RWPE2 (cell line): ENCODE measurements at regions not wholly inside any gene's neighbourhood (a gene's known extent, or its start where the extent isn't known, plus 50 kb on each side); places are given as distances from the start of the nearest gene placed in this dataset.

Experiments
- ATAC-seq: fragments of 200-7000 bp; cut with Tn5 transposase; 3 replicates; pipeline ENCODE4 v1.9.1; 2021; ENCODE audit warnings: low read depth
- DNase-seq: peaks from one replicate; pipeline ENCODE4 v3.0.0-alpha.2; 2020; ENCODE audit warnings: low spot score
- H3K27ac ChIP-seq: fragments of 450-650 bp; 2 replicates; pipeline ENCODE4 v1.5.1; 2017; ENCODE audit warnings: mild to moderate bottlenecking; ENCODE audit not compliant: poor library complexity, severe bottlenecking
- H3K27me3 ChIP-seq: fragments of 250-450 bp; sonication (Bioruptor Pico); 2 replicates; pipeline ENCODE4 v1.5.1; 2021; ENCODE audit warnings: mild to moderate bottlenecking, moderate library complexity; ENCODE audit not compliant: insufficient read depth, poor library complexity, severe bottlenecking
- H3K36me3 ChIP-seq: fragments of 250-450 bp; sonication (Bioruptor Pico); 2 replicates; pipeline ENCODE4 v1.5.1; 2020; ENCODE audit warnings: low read depth, mild to moderate bottlenecking, moderate library complexity
- H3K4me1 ChIP-seq: fragments of 250-450 bp; sonication (Bioruptor Pico); 2 replicates; pipeline ENCODE4 v1.5.1; 2021; ENCODE audit warnings: mild to moderate bottlenecking, moderate library complexity; ENCODE audit not compliant: insufficient read depth, poor library complexity, severe bottlenecking
- H3K4me3 ChIP-seq: fragments of 250-450 bp; sonication (Bioruptor Pico); 2 replicates; pipeline ENCODE4 v1.5.1; 2021; ENCODE audit warnings: mild to moderate bottlenecking, moderate library complexity; ENCODE audit not compliant: severe bottlenecking
- H3K9me3 ChIP-seq: fragments of 250-450 bp; sonication (Bioruptor Pico); 2 replicates; pipeline ENCODE4 v1.5.1; 2021; ENCODE audit warnings: mild to moderate bottlenecking, moderate library complexity; ENCODE audit not compliant: severe bottlenecking
- TF ChIP-seq, protein P1 (sequence below): fragments of 450-650 bp; IDR thresholded peaks from one replicate; pipeline ENCODE4 v1.5.1; 2017; ENCODE audit warnings: mild to moderate bottlenecking, moderate library complexity; ENCODE audit not compliant: poor library complexity, severe bottlenecking

DNA sequence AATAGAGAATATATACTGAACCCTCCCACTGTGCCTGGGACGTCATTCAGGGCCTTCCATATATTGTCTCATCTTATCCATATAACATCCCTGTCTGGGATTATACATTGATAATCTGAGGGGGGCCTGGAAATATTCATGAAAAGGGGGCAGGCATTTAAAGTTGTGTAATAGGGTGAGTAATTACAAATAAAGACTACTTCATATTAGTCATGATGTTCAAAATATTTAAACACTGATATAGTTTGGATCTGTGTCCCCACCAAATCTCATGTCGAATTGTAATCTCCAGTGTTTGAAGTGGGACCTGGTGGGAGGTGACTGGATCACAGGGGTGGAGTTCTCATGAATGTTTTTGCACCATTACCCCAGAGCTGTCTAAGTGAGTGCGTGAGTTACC is 97.8 kb downstream of the AQP9 start:
- Histone ChIP-seq H3K36me3 (no peaks in the 10 kb centered on the region), H3K4me1 (peaks cover 43% of the 10 kb centered on the region), H3K27me3 (no peaks in the 10 kb centered on the region), H3K27ac (peak overlapping the region; percentile 94), H3K9me3 (no peaks in the 10 kb centered on the region), H3K4me3 (no peak overlapping the region)
- DNase-seq (no peak), ATAC-seq (0 out of 3 replicates have a peak, but pooled peaks have one; percentile 6)
- TF ChIP-seq, protein P1, sequence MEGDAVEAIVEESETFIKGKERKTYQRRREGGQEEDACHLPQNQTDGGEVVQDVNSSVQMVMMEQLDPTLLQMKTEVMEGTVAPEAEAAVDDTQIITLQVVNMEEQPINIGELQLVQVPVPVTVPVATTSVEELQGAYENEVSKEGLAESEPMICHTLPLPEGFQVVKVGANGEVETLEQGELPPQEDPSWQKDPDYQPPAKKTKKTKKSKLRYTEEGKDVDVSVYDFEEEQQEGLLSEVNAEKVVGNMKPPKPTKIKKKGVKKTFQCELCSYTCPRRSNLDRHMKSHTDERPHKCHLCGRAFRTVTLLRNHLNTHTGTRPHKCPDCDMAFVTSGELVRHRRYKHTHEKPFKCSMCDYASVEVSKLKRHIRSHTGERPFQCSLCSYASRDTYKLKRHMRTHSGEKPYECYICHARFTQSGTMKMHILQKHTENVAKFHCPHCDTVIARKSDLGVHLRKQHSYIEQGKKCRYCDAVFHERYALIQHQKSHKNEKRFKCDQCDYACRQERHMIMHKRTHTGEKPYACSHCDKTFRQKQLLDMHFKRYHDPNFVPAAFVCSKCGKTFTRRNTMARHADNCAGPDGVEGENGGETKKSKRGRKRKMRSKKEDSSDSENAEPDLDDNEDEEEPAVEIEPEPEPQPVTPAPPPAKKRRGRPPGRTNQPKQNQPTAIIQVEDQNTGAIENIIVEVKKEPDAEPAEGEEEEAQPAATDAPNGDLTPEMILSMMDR = no peak

DNA sequence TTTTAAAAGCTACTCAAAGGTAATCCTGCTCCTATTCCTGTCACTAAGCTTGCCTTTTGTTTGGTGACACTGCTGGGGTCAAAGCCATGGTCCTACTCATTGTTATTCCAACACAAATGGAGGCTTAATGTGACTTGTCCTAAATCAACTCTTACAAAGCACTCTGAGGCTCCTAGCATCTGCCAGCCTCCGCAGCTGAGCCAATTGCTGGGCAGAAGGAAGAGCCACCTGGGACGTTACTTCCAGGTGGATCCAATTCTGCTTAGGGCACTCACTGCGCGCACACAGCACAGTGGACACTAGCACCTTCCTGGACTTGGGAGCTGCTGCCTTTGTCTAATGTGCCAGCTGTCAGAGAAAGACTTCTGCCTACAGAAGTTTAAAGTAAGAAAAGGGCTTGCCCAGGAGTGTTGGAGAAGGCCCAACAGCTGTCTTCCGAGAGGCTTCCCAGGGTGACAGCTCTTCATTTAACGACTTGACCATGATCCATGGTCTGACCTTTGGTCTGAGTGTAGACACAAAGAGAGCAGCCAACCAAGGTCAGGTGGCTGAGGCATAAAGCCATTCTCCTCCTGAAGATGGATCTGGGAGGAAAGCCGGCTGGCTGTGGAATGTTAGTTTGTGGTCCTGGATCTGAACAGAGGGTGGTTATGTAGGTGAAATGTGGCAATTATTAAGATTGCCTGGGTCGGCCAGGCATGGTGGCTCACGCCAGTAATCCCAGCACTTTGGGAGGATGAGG is 102.2 kb downstream of the AQP9 start:
- ATAC-seq (no peak), DNase-seq (no peak)
- Histone ChIP-seq H3K9me3 (no peaks in the 10 kb centered on the region), H3K27me3 (no peaks in the 10 kb centered on the region), H3K4me3 (no peak overlapping the region), H3K4me1 (peaks cover 11% of the 10 kb centered on the region), H3K36me3 (no peaks in the 10 kb centered on the region), H3K27ac (no peak overlapping the region)
- TF ChIP-seq, protein P1 = no peak

DNA sequence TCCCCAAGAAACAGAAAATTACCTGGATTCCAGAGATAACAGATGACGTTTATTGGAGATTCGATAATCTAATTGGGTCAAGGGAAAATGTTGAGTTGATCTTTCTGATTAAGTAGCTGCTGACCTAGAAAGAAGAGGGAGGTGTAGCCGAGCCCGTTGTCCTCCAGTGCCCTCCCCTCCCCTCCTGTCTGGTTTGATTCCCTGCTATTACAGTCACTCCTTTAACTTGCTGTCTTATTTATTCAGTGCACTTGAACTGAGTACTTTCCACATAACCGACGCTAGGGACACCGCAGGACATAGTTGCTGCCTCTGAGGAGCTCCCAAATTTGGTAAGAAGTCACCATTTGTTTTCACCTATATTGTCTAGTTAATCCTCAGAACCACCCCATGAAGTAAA is 103.7 kb downstream of the AQP9 start:
- TF ChIP-seq, protein P1 = no peak
- Histone ChIP-seq H3K36me3 (no peaks in the 10 kb centered on the region), H3K4me3 (no peak overlapping the region), H3K27me3 (no peaks in the 10 kb centered on the region), H3K27ac (no peak overlapping the region), H3K9me3 (no peaks in the 10 kb centered on the region), H3K4me1 (no peaks in the 10 kb centered on the region)
- no peak for ATAC-seq
- DNase-seq = no peak

DNA sequence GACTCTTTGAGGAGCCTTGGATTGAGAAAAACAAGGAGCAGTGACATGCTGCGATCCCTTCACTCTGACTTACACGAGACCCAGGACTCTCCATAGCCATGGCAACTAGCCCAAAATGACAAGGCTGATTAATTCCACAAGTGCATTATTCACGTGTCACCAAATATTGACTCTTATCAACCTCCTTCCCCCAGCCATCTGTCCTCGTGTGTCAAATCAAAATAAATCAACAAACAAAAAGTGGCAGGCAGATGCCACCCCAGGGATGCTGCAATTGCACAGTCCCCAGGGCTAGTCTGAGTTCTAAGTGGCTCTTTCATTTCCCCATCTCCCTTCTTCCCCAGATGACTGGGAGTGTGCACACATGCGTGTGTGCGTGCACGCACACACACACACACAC is 104.9 kb downstream of the AQP9 start:
- no peak overlapping the region for H3K4me3 ChIP-seq
- no peak for ATAC-seq
- no peaks in the 10 kb centered on the region for H3K36me3 ChIP-seq
- H3K9me3 ChIP-seq = no peaks in the 10 kb centered on the region
- no peaks in the 10 kb centered on the region for H3K4me1 ChIP-seq
- H3K27me3 ChIP-seq = no peaks in the 10 kb centered on the region
- TF ChIP-seq, protein P1 = no peak
- DNase-seq = no peak
- no peak overlapping the region for H3K27ac ChIP-seq

DNA sequence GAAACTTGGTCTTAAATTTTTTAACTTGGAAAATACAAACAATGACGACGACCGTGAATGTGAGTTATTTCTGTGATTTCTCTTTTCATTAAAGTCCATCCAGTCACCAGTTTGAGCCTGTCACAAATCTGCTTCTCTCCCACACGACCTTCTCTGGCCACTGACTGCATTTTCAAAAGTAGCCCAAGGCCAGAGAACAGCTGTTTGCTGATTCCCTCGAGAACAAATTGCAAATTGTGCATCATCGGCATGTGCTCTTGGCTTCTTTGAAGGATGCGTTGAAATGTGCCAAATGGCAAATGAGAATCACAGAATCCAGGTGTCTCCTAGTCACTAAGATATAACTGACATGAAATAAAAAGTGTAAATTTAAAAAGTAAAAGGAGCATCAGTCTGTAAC is 106.4 kb downstream of the AQP9 start:
- H3K9me3 ChIP-seq = no peaks in the 10 kb centered on the region
- no peaks in the 10 kb centered on the region for H3K36me3 ChIP-seq
- TF ChIP-seq, protein P1 = no peak
- H3K4me3 ChIP-seq = no peak overlapping the region
- DNase-seq (no peak), ATAC-seq (no peak)
- H3K4me1 ChIP-seq = no peaks in the 10 kb centered on the region
- H3K27me3 ChIP-seq = no peaks in the 10 kb centered on the region
- H3K27ac ChIP-seq = no peak overlapping the region
